Activated naive CD8-positive, alpha-beta T cell treated with anti-CD3 and anti-CD28 coated beads for 36 hours (primary cell): ENCODE measurements at regions not wholly inside any gene's neighbourhood (a gene's known extent, or its start where the extent isn't known, plus 50 kb on each side); places are given as distances from the start of the nearest gene placed in this dataset.
"Not testable (repeated sequence)": the region's sequence is repeated elsewhere in the genome, so short reads cannot be mapped to it uniquely, and the experiment has no call there.

Experiments used
- DNase-seq: peaks from one replicate; pipeline ENCODE4 v3.0.0; 2021
- H3K27ac Mint-ChIP-seq: one replicate; pipeline ENCODE4 v1.8.0; 2022; ENCODE audit warnings: mild to moderate bottlenecking, moderate library complexity, mixed read lengths
- H3K27me3 Mint-ChIP-seq: one replicate; pipeline ENCODE4 v1.8.0; 2022; ENCODE audit warnings: mild to moderate bottlenecking, mixed read lengths
- H3K36me3 Mint-ChIP-seq: one replicate; pipeline ENCODE4 v1.8.0; 2021; ENCODE audit warnings: mild to moderate bottlenecking, mixed read lengths
- H3K4me1 Mint-ChIP-seq: one replicate; pipeline ENCODE4 v1.8.0; 2021; ENCODE audit warnings: mixed read lengths
- H3K4me3 Mint-ChIP-seq: one replicate; pipeline ENCODE4 v1.8.0; 2022; ENCODE audit warnings: mild to moderate bottlenecking, moderate library complexity, mixed read lengths
- H3K9me3 Mint-ChIP-seq: one replicate; pipeline ENCODE4 v1.8.0; 2022; ENCODE audit warnings: mixed read lengths

DNA sequence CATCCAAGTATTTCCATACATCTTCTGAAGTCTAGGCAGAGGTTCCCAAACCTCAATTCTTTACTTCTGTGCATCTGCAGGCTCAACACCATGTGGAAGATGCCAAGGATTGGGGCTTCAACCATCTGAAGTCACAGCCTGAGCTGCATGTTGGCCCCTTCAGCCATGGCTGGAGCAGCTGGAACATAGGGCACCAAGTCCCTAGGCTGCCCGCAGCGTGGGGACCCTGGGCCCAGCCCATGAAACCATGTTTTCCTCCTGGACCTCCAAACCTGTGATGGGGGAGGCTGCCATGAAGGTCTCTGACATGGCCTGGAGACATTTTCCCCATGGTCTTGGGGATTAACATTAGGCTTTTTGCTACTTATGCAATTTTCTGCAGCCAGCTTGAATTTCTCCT, 729.8 kb downstream of the KCNT2 start:
- Mint-ChIP-seq H3K27me3 (no peaks in the 10 kb centered on the region), H3K9me3 (peaks cover 3% of the 10 kb centered on the region), H3K4me3 (no peak overlapping the region), H3K27ac (no peak overlapping the region), H3K4me1 (no peaks in the 10 kb centered on the region), H3K36me3 (no peaks in the 10 kb centered on the region)
- DNase-seq, result no peak

DNA sequence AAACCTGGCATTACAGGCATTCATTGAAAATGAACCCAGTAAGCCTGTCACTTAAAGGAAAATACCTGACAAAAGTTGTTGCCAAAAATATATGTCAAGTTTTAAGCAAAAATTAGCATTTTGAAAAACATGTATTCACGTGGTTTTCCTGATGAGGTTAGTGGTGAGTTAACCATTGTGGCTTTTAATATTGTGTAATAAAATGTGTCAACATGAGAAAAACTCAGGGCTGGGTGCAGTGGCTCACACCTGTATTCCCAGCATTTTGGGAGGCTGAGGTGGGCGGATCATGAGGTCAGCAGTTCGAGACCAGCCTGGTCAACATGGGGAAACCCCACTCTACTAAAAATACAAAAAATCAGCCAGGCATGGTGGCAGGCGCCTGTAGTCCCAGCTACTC, 731.4 kb downstream of the KCNT2 start:
- Mint-ChIP-seq H3K27me3 (no peaks in the 10 kb centered on the region), H3K36me3 (no peaks in the 10 kb centered on the region), H3K9me3 (peaks cover 3% of the 10 kb centered on the region), H3K4me1 (no peaks in the 10 kb centered on the region), H3K4me3 (no peak overlapping the region), H3K27ac (no peak overlapping the region)
- no peak for DNase-seq

- Mint-ChIP-seq H3K27me3 (no peaks in the 10 kb centered on the region), H3K36me3 (no peaks in the 10 kb centered on the region), H3K4me1 (no peaks in the 10 kb centered on the region), H3K9me3 (peaks cover 3% of the 10 kb centered on the region), H3K27ac (no peak overlapping the region), H3K4me3 (no peak overlapping the region)
- DNase-seq, result no peak
Observed at GRCh38 chr1:195872376-195872775, 735.9 kb downstream of the KCNT2 start.

GRCh38 chr1:195867638-195868037, 740.6 kb downstream of the KCNT2 start:
- no peak overlapping the region for H3K4me3 Mint-ChIP-seq
- H3K27me3 Mint-ChIP-seq, result no peaks in the 10 kb centered on the region
- no peaks in the 10 kb centered on the region for H3K4me1 Mint-ChIP-seq
- no peaks in the 10 kb centered on the region for H3K36me3 Mint-ChIP-seq
- no peak for DNase-seq
- no peaks in the 10 kb centered on the region for H3K9me3 Mint-ChIP-seq
- no peak overlapping the region for H3K27ac Mint-ChIP-seq

- H3K36me3 Mint-ChIP-seq, result no peaks in the 10 kb centered on the region
- no peak overlapping the region for H3K4me3 Mint-ChIP-seq
- no peak for DNase-seq
- H3K4me1 Mint-ChIP-seq, result no peaks in the 10 kb centered on the region
- H3K27me3 Mint-ChIP-seq, result no peaks in the 10 kb centered on the region
- H3K27ac Mint-ChIP-seq, result no peak overlapping the region
- H3K9me3 Mint-ChIP-seq, result no peaks in the 10 kb centered on the region
Observed at GRCh38 chr1:195866781-195867222, 741.4 kb downstream of the KCNT2 start.

GRCh38 chr1:195866091-195866780, 742.0 kb downstream of the KCNT2 start:
- no peak for DNase-seq
- no peak overlapping the region for H3K4me3 Mint-ChIP-seq
- H3K36me3 Mint-ChIP-seq, result no peaks in the 10 kb centered on the region
- no peaks in the 10 kb centered on the region for H3K9me3 Mint-ChIP-seq
- no peaks in the 10 kb centered on the region for H3K27me3 Mint-ChIP-seq
- H3K4me1 Mint-ChIP-seq, result no peaks in the 10 kb centered on the region
- no peak overlapping the region for H3K27ac Mint-ChIP-seq

DNA sequence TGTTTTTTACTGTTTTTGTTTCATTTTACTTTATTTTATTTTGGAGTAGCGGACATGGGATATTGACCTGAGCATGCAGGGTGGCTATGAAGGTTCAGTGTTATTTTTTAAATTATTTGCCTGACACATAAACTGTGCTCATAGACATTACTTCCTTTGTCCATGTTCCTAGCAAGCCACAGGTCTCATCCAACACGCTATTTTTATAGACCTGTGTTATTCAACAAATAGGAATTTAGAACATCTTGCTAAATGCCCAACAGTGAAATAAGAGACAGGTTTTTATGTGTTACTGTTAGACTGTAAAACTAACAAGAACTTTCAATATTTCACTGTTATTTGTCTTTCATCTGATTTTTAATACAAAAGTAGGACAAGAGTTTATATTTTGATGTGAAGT, 756.4 kb downstream of the KCNT2 start:
- H3K36me3 Mint-ChIP-seq, result no peaks in the 10 kb centered on the region
- no peak overlapping the region for H3K4me3 Mint-ChIP-seq
- H3K27me3 Mint-ChIP-seq, result peaks cover 4% of the 10 kb centered on the region
- H3K27ac Mint-ChIP-seq, result no peak overlapping the region
- H3K4me1 Mint-ChIP-seq, result no peaks in the 10 kb centered on the region
- no peak for DNase-seq
- peaks cover 1% of the 10 kb centered on the region for H3K9me3 Mint-ChIP-seq

- Mint-ChIP-seq H3K4me3 (no peak overlapping the region), H3K27me3 (peaks cover 4% of the 10 kb centered on the region), H3K9me3 (peaks cover 1% of the 10 kb centered on the region), H3K36me3 (no peaks in the 10 kb centered on the region), H3K27ac (no peak overlapping the region), H3K4me1 (no peaks in the 10 kb centered on the region)
- no peak for DNase-seq
Observed at GRCh38 chr1:195851016-195851601, 757.1 kb downstream of the KCNT2 start.

DNA sequence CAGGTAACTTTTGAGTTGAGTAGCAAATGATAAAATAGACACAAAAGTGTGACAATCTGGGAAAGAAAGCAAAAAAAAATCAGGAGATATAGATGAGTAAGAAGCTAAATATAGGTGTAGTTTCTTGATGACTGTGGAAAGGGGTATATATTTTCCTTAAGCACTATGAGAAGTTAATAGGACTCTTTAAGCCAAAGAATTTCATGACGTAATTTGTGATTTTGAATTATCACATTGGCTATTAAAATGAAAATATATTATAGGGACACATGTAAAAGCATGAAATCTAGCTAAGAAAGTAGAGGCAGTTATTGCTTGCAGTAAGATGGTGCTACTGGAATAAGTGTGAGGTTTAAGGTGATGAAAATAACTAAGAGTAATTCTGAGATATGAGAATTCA, 759.1 kb downstream of the KCNT2 start:
- H3K36me3 Mint-ChIP-seq, result no peaks in the 10 kb centered on the region
- no peak for DNase-seq
- H3K9me3 Mint-ChIP-seq, result no peaks in the 10 kb centered on the region
- no peak overlapping the region for H3K4me3 Mint-ChIP-seq
- H3K27me3 Mint-ChIP-seq, result peaks cover 4% of the 10 kb centered on the region
- no peaks in the 10 kb centered on the region for H3K4me1 Mint-ChIP-seq
- H3K27ac Mint-ChIP-seq, result no peak overlapping the region

DNA sequence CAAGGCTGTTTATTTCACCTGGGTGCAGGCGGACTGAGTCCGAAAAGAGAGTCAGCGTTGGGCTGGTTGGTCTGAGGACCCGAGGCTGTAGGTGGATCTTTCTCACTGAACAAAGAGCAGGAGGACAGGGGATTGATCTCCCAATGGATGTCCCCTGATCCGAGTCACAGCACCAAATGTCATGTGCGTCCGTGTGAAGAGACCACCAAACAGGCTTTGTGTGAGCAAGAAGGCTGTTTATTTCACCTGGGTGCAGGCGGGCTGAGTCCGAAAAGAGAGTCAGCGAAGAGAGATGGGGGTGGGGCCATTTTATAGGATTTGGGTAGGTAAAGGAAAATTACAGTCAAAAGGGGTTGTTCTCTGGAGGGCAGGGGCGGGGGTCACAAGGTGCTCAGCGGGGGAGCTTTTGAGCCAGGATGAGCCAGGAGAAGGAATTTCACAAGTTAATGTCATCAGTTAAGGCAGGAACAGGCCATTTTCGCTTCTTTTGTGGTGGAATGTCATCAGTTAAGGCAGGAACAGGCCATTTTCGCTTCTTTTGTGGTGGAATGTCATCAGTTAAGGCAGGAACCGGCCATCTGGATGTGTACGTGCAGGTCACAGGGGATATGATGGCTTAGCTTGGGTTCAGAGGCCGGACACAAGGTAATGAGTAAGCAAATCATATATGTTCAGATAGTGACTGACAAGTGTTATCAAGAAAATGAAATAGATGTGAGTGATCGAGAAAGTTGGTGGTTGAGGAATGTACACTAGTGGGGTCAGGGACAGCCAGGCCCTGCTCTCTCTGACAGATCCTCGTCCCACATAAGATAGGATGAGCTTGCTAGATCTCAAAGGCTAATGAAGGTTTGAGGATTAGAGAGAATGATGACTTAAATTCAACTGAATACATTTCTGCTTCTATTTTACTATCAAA, 760.0 kb downstream of the KCNT2 start:
- not testable (repeated sequence) for H3K27me3 Mint-ChIP-seq, H3K36me3 Mint-ChIP-seq, H3K27ac Mint-ChIP-seq, DNase-seq, H3K4me1 Mint-ChIP-seq, H3K9me3 Mint-ChIP-seq, H3K4me3 Mint-ChIP-seq

GRCh38 chr1:195831789-195832188, 776.5 kb downstream of the KCNT2 start:
- no peaks in the 10 kb centered on the region for H3K4me1 Mint-ChIP-seq
- H3K9me3 Mint-ChIP-seq, result no peaks in the 10 kb centered on the region
- DNase-seq, result no peak
- no peak overlapping the region for H3K4me3 Mint-ChIP-seq
- H3K27me3 Mint-ChIP-seq, result no peaks in the 10 kb centered on the region
- H3K36me3 Mint-ChIP-seq, result no peaks in the 10 kb centered on the region
- no peak overlapping the region for H3K27ac Mint-ChIP-seq

GRCh38 chr1:195828325-195828724, 779.9 kb downstream of the KCNT2 start:
- Mint-ChIP-seq H3K27me3 (no peaks in the 10 kb centered on the region), H3K9me3 (no peaks in the 10 kb centered on the region), H3K36me3 (no peaks in the 10 kb centered on the region), H3K4me1 (no peaks in the 10 kb centered on the region), H3K4me3 (no peak overlapping the region), H3K27ac (no peak overlapping the region)
- DNase-seq, result no peak

- H3K9me3 Mint-ChIP-seq, result peaks cover 2% of the 10 kb centered on the region
- DNase-seq, result no peak
- H3K4me1 Mint-ChIP-seq, result no peaks in the 10 kb centered on the region
- H3K27me3 Mint-ChIP-seq, result no peaks in the 10 kb centered on the region
- H3K36me3 Mint-ChIP-seq, result no peaks in the 10 kb centered on the region
- H3K4me3 Mint-ChIP-seq, result no peak overlapping the region
- H3K27ac Mint-ChIP-seq, result no peak overlapping the region
Observed at GRCh38 chr1:195820925-195821324, 787.3 kb downstream of the KCNT2 start.

DNA sequence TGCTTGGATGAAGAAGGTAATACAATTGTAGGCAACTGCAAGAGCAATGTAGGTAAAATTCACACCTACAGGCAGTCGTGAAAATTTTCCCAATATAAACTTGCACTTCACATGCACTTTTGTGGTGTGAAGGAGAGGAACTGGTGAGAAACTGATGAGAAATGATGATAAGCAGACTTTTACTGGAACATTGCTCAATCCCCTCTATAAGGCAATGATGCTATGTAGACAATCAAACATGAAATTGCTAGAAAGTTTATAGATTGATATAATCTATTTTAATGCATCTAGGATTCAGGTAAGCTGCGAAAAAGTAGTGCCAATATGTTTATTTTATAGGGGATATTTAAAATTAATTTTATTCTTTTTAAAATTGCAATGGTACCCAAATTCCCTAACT, 802.2 kb downstream of the KCNT2 start:
- H3K4me1 Mint-ChIP-seq, result no peaks in the 10 kb centered on the region
- H3K27ac Mint-ChIP-seq, result no peak overlapping the region
- H3K9me3 Mint-ChIP-seq, result no peaks in the 10 kb centered on the region
- no peak overlapping the region for H3K4me3 Mint-ChIP-seq
- no peaks in the 10 kb centered on the region for H3K27me3 Mint-ChIP-seq
- no peaks in the 10 kb centered on the region for H3K36me3 Mint-ChIP-seq
- DNase-seq, result no peak

GRCh38 chr1:195804547-195804946, 803.7 kb downstream of the KCNT2 start:
- no peak overlapping the region for H3K4me3 Mint-ChIP-seq
- no peaks in the 10 kb centered on the region for H3K9me3 Mint-ChIP-seq
- H3K36me3 Mint-ChIP-seq, result no peaks in the 10 kb centered on the region
- H3K4me1 Mint-ChIP-seq, result no peaks in the 10 kb centered on the region
- H3K27ac Mint-ChIP-seq, result no peak overlapping the region
- DNase-seq, result no peak
- no peaks in the 10 kb centered on the region for H3K27me3 Mint-ChIP-seq
